ENCODE measurements at regions not wholly inside any gene's neighbourhood (a gene's known extent, or its start where the extent isn't known, plus 50 kb on each side); places are given as distances from the start of the nearest gene placed in this dataset.

DNA sequence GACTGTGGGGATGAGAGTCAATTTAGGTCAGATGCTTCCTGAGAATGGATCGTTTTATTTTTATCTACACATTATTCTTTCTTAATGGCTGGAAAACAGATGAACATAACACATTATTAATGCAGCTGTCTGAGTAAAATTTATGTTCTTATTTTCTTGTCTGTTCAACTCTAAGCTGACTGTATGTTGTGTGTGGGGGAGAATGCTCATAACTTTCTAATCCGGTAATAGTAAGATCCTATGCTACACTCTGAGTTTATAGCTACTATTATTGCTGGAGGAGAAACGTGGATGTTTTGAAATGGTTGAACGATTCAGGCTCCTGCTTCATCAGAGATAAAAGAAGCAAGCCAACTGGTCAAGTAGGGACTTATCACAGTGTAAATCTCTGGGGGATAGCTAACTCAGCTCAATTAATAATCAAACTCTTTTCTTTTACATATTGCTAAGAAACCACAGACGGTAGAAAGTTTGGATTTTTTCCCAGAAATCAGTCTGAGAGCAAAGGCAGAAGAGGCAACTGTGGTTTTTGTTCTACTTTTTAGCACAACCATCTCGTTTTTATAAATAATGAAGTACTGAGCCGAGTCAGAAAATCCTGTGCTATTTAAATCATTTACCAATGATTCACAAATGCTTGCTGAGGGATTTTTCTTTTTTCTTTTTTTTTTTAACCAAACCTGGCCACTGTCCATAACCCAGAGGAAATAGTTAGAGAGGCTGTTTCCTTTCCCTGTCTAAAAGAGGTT, 265.0 kb upstream of the FAM174A start:
- no peak for TF ChIP-seq POLR2A (IDR thresholded peaks at IDR 0.05)
- TF ChIP-seq, protein P1, sequence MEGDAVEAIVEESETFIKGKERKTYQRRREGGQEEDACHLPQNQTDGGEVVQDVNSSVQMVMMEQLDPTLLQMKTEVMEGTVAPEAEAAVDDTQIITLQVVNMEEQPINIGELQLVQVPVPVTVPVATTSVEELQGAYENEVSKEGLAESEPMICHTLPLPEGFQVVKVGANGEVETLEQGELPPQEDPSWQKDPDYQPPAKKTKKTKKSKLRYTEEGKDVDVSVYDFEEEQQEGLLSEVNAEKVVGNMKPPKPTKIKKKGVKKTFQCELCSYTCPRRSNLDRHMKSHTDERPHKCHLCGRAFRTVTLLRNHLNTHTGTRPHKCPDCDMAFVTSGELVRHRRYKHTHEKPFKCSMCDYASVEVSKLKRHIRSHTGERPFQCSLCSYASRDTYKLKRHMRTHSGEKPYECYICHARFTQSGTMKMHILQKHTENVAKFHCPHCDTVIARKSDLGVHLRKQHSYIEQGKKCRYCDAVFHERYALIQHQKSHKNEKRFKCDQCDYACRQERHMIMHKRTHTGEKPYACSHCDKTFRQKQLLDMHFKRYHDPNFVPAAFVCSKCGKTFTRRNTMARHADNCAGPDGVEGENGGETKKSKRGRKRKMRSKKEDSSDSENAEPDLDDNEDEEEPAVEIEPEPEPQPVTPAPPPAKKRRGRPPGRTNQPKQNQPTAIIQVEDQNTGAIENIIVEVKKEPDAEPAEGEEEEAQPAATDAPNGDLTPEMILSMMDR (IDR thresholded peaks at IDR 0.05) = no peak
- Histone ChIP-seq H3K4me1 (no peaks in the 10 kb centered on the region), H3K4me3 (no peak overlapping the region), H3K27me3 (no peaks in the 10 kb centered on the region), H3K9me3 (no peaks in the 10 kb centered on the region), H3K36me3 (no peaks in the 10 kb centered on the region), H3K27ac (no peak overlapping the region)
- intact Hi-C loops (cut with DNase I) = no loop called here
- WGBS, 2 donors = 8 to 9% methylated on average over 7 of the region's 7 CpGs
- DNase-seq = no peak

DNA sequence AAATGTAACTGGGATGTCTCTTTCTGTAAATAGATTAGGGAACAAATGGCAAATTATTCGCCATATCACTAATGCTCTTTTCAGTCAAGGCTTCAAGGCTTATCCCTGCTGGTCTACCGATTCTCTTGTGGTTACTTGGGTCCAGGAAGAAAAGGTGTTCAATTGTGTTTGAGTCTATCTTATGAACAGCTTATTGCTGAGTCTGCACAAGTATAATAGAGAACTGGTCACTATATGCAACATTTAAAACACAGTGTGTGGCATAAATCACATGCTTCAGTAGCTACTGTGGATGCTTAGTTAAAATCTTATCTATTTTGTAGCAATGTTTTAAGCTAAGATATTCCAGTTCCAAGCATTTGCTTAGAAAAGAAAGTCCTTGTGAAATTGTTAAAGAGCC, 274.2 kb upstream of the FAM174A start:
- H3K4me3 ChIP-seq = no peak overlapping the region
- TF ChIP-seq POLR2A (IDR thresholded peaks at IDR 0.05) = no peak
- TF ChIP-seq, protein P1 (IDR thresholded peaks at IDR 0.05) = no peak

DNA sequence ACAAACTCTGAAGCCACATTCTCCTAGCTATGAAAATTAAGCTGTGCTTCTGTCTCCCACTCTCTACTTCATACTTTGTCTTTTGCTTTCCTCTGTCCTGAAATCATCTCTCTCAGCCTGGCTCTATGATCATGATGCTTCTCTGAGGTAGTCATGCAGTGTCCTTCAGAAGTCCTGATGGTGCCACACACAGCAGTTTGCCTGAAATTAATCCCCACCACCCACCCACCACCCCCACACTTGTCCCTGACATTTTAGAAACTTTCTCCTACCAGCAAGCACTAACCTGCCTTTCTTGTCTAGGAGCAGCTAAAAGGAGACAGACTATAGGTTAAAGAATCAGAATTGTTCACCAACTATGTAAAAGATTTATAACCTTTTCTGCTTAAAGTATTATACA, 282.2 kb upstream of the FAM174A start:
- no peak for TF ChIP-seq POLR2A (IDR thresholded peaks at IDR 0.05)
- TF ChIP-seq, protein P1 (IDR thresholded peaks at IDR 0.05) = no peak
- Histone ChIP-seq H3K36me3 (no peaks in the 10 kb centered on the region), H3K27ac (no peak overlapping the region), H3K4me1 (no peaks in the 10 kb centered on the region), H3K9me3 (no peaks in the 10 kb centered on the region), H3K4me3 (no peak overlapping the region), H3K27me3 (no peaks in the 10 kb centered on the region)
- intact Hi-C loops (cut with DNase I) = no loop called here
- no peak for DNase-seq

More for the DNA sequence above, 274.2 kb upstream of the FAM174A start:
- H3K9me3 ChIP-seq = no peaks in the 10 kb centered on the region
- H3K27ac ChIP-seq = no peak overlapping the region
- H3K27me3 ChIP-seq = no peaks in the 10 kb centered on the region
- intact Hi-C loops (cut with DNase I) = no loop called here
- WGBS, 2 donors = 66 to 76% methylated on average over 2 of the region's 2 CpGs
- DNase-seq = no peak
- no peaks in the 10 kb centered on the region for H3K4me1 ChIP-seq
- H3K36me3 ChIP-seq = no peaks in the 10 kb centered on the region

DNA sequence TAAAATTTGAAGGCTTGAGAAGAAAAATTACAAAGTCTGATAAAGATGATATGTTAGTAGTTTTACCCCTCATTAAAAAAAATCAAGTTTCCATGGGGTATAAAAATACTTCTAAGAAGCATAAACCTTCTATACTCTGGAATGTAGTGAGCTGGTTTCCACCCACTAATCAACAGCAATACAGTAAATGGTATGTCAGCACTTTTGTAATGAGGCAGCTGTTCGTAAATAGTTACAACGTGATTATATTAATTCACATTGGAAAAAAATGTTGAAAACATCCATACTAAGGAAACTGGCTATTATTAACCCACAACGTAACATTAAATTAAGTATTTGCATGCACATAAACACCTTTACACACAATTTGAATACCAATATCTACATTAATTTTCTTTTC, 283.1 kb upstream of the FAM174A start:
- 52 to 59% methylated on average over 3 of the region's 3 CpGs for WGBS, 2 donors
- Histone ChIP-seq H3K4me3 (no peak overlapping the region), H3K4me1 (no peaks in the 10 kb centered on the region), H3K9me3 (no peaks in the 10 kb centered on the region), H3K27ac (no peak overlapping the region), H3K27me3 (no peaks in the 10 kb centered on the region), H3K36me3 (no peaks in the 10 kb centered on the region)
- no peak for TF ChIP-seq POLR2A (IDR thresholded peaks at IDR 0.05)
- TF ChIP-seq, protein P1 (IDR thresholded peaks at IDR 0.05) = no peak
- no peak for DNase-seq
- intact Hi-C loops (cut with DNase I) = no loop called here

DNA sequence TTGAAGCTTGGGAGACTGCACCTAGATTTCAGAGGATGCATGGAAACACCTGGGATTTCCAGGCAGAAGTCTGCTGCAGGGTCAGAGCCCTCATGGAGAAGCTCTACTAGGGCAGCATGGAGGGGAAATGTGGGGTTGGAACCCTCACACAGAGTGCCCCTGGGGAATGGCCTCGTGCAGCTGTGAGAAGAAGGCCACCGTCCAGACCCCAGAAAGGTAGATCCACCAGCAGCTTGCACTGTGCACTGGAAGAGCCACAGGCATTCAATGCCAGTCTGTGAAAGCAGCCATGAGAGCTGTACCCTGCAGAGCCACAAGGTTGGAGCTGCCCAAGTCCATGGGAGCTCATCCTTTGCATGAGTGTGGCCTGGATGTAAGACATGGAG, 285.3 kb upstream of the FAM174A start:
- no peaks in the 10 kb centered on the region for H3K4me1 ChIP-seq
- H3K4me3 ChIP-seq = no peak overlapping the region
- 40% methylated on average over 1 of the region's 2 CpGs; no CpG with 5 or more reads in 1 of the 2 donors for WGBS, 2 donors
- intact Hi-C loops (cut with DNase I) = no loop called here
- H3K27me3 ChIP-seq = no peaks in the 10 kb centered on the region
- TF ChIP-seq, protein P1 (IDR thresholded peaks at IDR 0.05) = no peak
- TF ChIP-seq POLR2A (IDR thresholded peaks at IDR 0.05) = no peak
- DNase-seq = no peak
- H3K27ac ChIP-seq = no peak overlapping the region
- no peaks in the 10 kb centered on the region for H3K9me3 ChIP-seq
- H3K36me3 ChIP-seq = no peaks in the 10 kb centered on the region

Data from esophagus squamous epithelium (tissue), 5 donors.